ENCODE measurements at regions not wholly inside any gene's neighbourhood (a gene's known extent, or its start where the extent isn't known, plus 50 kb on each side); places are given as distances from the start of the nearest gene placed in this dataset.

GRCh38 chr10:120960725-120961124 lies 109.6 kb downstream of the WDR11 start:
- no peak for DNase-seq

GRCh38 chr10:120961795-120962755 lies 110.9 kb downstream of the WDR11 start:
- DNase-seq = no peak

- DNase-seq = no peak
Observed at GRCh38 chr10:120962756-120963593, 111.8 kb downstream of the WDR11 start.

- DNase-seq = no peak
Observed at GRCh38 chr10:120963594-120964220, 112.5 kb downstream of the WDR11 start.

- DNase-seq = no peak
Observed at GRCh38 chr10:120966657-120967045, 115.5 kb downstream of the WDR11 start.

GRCh38 chr10:120969219-120969645 lies 118.1 kb downstream of the WDR11 start:
- DNase-seq = no peak

GRCh38 chr10:120970595-120971529 lies 119.7 kb downstream of the WDR11 start:
- no peak for DNase-seq

GRCh38 chr10:120971671-120972070 lies 120.5 kb downstream of the WDR11 start:
- DNase-seq = no peak

GRCh38 chr10:120972259-120972658 lies 121.1 kb downstream of the WDR11 start:
- no peak for DNase-seq

GRCh38 chr10:120975072-120975867 lies 124.1 kb downstream of the WDR11 start:
- no peak for DNase-seq

GRCh38 chr10:120975868-120976225 lies 124.7 kb downstream of the WDR11 start:
- DNase-seq = no peak

GRCh38 chr10:120977897-120978296 lies 126.7 kb downstream of the WDR11 start:
- DNase-seq = no peak

GRCh38 chr10:120978589-120979252 lies 127.6 kb downstream of the WDR11 start:
- DNase-seq = no peak

- DNase-seq = no peak
Observed at GRCh38 chr10:120979435-120980278, 128.5 kb downstream of the WDR11 start.

- no peak for DNase-seq
Observed at GRCh38 chr10:120980279-120981255, 129.4 kb downstream of the WDR11 start.

- no peak for DNase-seq
Observed at GRCh38 chr10:120981601-120982391, 130.6 kb downstream of the WDR11 start.

GRCh38 chr10:120982507-120982906 lies 131.3 kb downstream of the WDR11 start:
- no peak for DNase-seq
